GM06990 (cell line): ENCODE measurements at regions not wholly inside any gene's neighbourhood (a gene's known extent, or its start where the extent isn't known, plus 50 kb on each side); places are given as distances from the start of the nearest gene placed in this dataset.

Source experiments
- DNase-seq: peaks from one replicate; pipeline ENCODE4 v3.0.0-alpha.2; 2011; ENCODE audit not compliant: insufficient read length; ENCODE audit errors: extremely low read depth
- H3K27me3 ChIP-seq: replicated peaks from 2 replicates; pipeline ENCODE4 v1.6.0; 2011; ENCODE audit warnings: low read length; ENCODE audit not compliant: control insufficient read depth, insufficient read depth
- H3K36me3 ChIP-seq: 2 replicates; pipeline ENCODE4 v1.5.1; 2011; ENCODE audit warnings: low read length; ENCODE audit not compliant: control insufficient read depth, insufficient read depth
- H3K4me3 ChIP-seq: replicated peaks from 2 replicates; pipeline ENCODE4 v1.5.1; 2011; ENCODE audit warnings: low read depth, mild to moderate bottlenecking, control low read depth, low read length
- CTCF ChIP-seq: IDR thresholded peaks from 2 replicates; pipeline ENCODE4 v1.5.1; 2011; ENCODE audit warnings: low read length, control low read depth, mild to moderate bottlenecking, inconsistent platforms; ENCODE audit not compliant: insufficient read depth, poor library complexity, severe bottlenecking

DNA sequence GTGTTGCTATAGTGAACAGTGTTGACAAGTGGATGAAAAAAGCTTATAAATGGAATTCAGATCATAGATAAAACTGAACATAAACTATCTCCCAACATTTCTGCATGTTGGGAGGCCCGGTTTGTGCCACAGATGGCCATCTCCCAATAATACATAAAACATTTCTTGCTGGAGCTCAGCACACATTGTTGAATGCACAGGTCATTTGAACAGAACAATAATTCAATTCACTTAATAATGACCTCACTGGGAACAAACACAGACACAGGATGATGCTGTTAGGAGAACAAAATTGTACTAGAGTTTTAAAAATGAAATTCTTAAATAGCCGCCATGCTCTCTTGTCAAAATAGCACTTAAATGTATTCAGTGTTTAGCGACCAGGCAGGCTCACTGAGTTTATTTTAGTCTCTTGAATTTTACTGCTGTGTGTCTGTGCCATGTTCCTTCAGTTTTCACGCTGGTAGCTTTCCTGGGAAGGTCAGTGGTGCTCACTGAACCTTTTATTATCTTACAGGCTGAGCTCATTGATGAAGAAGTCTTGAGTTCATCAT is 85.0 kb upstream of the SSBP2 start:
- no peaks in the 10 kb centered on the region for H3K36me3 ChIP-seq
- H3K27me3 ChIP-seq, result no peaks in the 10 kb centered on the region
- TF ChIP-seq CTCF, result no peak
- H3K4me3 ChIP-seq, result no peak overlapping the region
- no peak for DNase-seq

- no peaks in the 10 kb centered on the region for H3K36me3 ChIP-seq
- no peak overlapping the region for H3K4me3 ChIP-seq
- DNase-seq, result no peak
- TF ChIP-seq CTCF, result no peak
- no peaks in the 10 kb centered on the region for H3K27me3 ChIP-seq
These were observed 83.2 kb upstream of the SSBP2 start for GRCh38 chr5:81834021-81834660.

DNA sequence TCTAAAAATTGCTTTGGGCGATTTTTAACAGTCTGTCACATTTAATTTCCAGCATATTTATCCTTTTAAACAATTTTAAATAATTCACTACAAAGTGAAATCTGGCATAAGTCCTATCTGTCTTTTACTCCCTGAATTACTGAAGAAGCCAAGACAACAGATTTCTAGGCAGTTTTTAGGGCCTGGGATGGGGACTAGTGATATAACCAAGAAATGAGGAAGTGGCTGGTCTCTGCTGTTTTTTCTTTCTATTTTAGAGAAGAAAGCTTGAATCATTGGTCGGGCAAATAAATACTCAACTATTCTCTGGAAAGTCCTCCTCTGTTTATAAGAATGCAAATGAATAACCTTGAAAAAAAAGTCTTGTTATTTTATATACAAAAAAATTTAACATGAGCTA is 79.7 kb upstream of the SSBP2 start:
- no peak for DNase-seq
- no peak overlapping the region for H3K4me3 ChIP-seq
- TF ChIP-seq CTCF, result no peak
- H3K36me3 ChIP-seq, result no peaks in the 10 kb centered on the region
- H3K27me3 ChIP-seq, result no peaks in the 10 kb centered on the region

- no peak for DNase-seq
- H3K36me3 ChIP-seq, result no peaks in the 10 kb centered on the region
- H3K27me3 ChIP-seq, result no peaks in the 10 kb centered on the region
- H3K4me3 ChIP-seq, result no peak overlapping the region
- no peak for TF ChIP-seq CTCF
These were observed 78.3 kb upstream of the SSBP2 start for GRCh38 chr5:81829242-81829641.

GRCh38 chr5:81827500-81827899 is 76.6 kb upstream of the SSBP2 start:
- no peak for TF ChIP-seq CTCF
- Histone ChIP-seq H3K4me3 (no peak overlapping the region), H3K36me3 (no peaks in the 10 kb centered on the region), H3K27me3 (no peaks in the 10 kb centered on the region)
- DNase-seq, result no peak

DNA sequence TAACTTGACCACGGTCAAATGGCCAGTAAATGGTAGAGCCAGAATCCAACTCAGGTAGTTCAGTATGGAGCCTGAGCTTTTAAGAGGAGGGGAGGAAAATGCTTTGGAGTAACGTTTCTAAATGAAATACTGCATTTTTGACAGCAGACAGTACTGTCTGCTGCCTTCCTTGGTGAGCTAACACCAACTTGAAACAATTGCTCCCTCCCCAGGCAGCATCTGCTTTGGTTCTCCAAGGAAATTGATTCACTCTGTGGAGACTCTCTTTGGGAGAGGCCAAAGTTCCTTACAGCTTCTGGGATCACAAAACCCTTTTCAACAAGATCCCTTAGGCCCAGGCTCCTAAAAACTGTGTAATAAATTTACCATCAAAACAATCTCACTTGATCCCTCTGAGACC is 75.2 kb upstream of the SSBP2 start:
- Histone ChIP-seq H3K27me3 (no peaks in the 10 kb centered on the region), H3K4me3 (no peak overlapping the region), H3K36me3 (no peaks in the 10 kb centered on the region)
- no peak for DNase-seq
- no peak for TF ChIP-seq CTCF
